Thymus (tissue), 11 donors: ENCODE measurements at regions not wholly inside any gene's neighbourhood (a gene's known extent, or its start where the extent isn't known, plus 50 kb on each side); places are given as distances from the start of the nearest gene placed in this dataset.

Experiments used
- DNase-seq, 9 donors: peaks; one replicate each; pipeline ENCODE4 v3.0.0-alpha.2; 2013; ENCODE audit warnings: low spot score in 9 of 9, low read depth in 6 of 9, missing footprints in 1 of 9
- H3K27ac ChIP-seq, 2 donors: one replicate each; pipeline ENCODE4 v1.5.1; 2013; ENCODE audit warnings: control low read depth in 1 of 2, low read depth in 1 of 2, low read length in 1 of 2, mild to moderate bottlenecking in 1 of 2, moderate library complexity in 1 of 2
- H3K27me3 ChIP-seq, 2 donors: one replicate each; pipeline ENCODE4 v1.5.1; 2013; ENCODE audit warnings: low read length in 1 of 2; ENCODE audit not compliant: control insufficient read depth in 2 of 2, insufficient read depth in 1 of 2
- H3K36me3 ChIP-seq, 2 donors: one replicate each; pipeline ENCODE4 v1.5.1; 2013; ENCODE audit warnings: low read length in 1 of 2, mild to moderate bottlenecking in 1 of 2, moderate library complexity in 1 of 2; ENCODE audit not compliant: control insufficient read depth in 2 of 2, insufficient read depth in 2 of 2
- H3K4me1 ChIP-seq, 2 donors: one replicate each; pipeline ENCODE4 v1.5.1; 2013; ENCODE audit warnings: low read length in 2 of 2; ENCODE audit not compliant: control insufficient read depth in 2 of 2, insufficient read depth in 2 of 2
- H3K4me3 ChIP-seq, 2 donors: one replicate each; pipeline ENCODE4 v1.5.1; 2013; ENCODE audit warnings: low read length in 2 of 2, control low read depth in 1 of 2, mild to moderate bottlenecking in 1 of 2
- H3K9me3 ChIP-seq, 2 donors: one replicate each; pipeline ENCODE4 v1.5.1; 2013; ENCODE audit warnings: low read length in 1 of 2, mild to moderate bottlenecking in 1 of 2; ENCODE audit not compliant: control insufficient read depth in 2 of 2, insufficient read depth in 1 of 2
- WGBS: extraction: QIAGEN DNeasy Blood & Tissue Kit; methylation state at CpG from one replicate; pipeline ENCODE4 v1.1.7; 2013; 5-methylcytosine and 5-hydroxymethylcytosine counted together
- donor health status: healthy.

- Histone ChIP-seq H3K4me3 (no peak overlapping the region), H3K27ac (no peak overlapping the region), H3K27me3 (no peaks in the 10 kb centered on the region), H3K9me3 (no peaks in the 10 kb centered on the region), H3K4me1 (no peaks in the 10 kb centered on the region), H3K36me3 (no peaks in the 10 kb centered on the region)
- DNase-seq, result no peak
- 94% methylated on average over 1 of the region's 1 CpG for WGBS
Measured at GRCh38 chr11:81477277-81477676, 1256.4 kb downstream of the FAM181B start.

GRCh38 chr11:81476345-81476744 lies 1257.3 kb downstream of the FAM181B start:
- WGBS, result 92% methylated on average over 2 of the region's 2 CpGs
- Histone ChIP-seq H3K27me3 (no peaks in the 10 kb centered on the region), H3K36me3 (no peaks in the 10 kb centered on the region), H3K4me1 (no peaks in the 10 kb centered on the region), H3K27ac (no peak overlapping the region), H3K4me3 (no peak overlapping the region), H3K9me3 (no peaks in the 10 kb centered on the region)
- no peak for DNase-seq

- 72% methylated on average over 2 of the region's 2 CpGs for WGBS
- no peak for DNase-seq
- Histone ChIP-seq H3K36me3 (no peaks in the 10 kb centered on the region), H3K4me3 (no peak overlapping the region), H3K9me3 (no peaks in the 10 kb centered on the region), H3K4me1 (no peaks in the 10 kb centered on the region), H3K27me3 (no peaks in the 10 kb centered on the region), H3K27ac (no peak overlapping the region)
Measured at GRCh38 chr11:81472646-81473045, 1261.0 kb downstream of the FAM181B start.

GRCh38 chr11:81470446-81470845 lies 1263.2 kb downstream of the FAM181B start:
- Histone ChIP-seq H3K27ac (no peak overlapping the region), H3K4me3 (no peak overlapping the region), H3K27me3 (no peaks in the 10 kb centered on the region), H3K4me1 (no peaks in the 10 kb centered on the region), H3K36me3 (no peaks in the 10 kb centered on the region), H3K9me3 (no peaks in the 10 kb centered on the region)
- WGBS, result 93% methylated on average over 3 of the region's 3 CpGs
- DNase-seq, result no peak

- no peak overlapping the region for H3K27ac ChIP-seq
- no peaks in the 10 kb centered on the region for H3K36me3 ChIP-seq
- H3K4me3 ChIP-seq, result no peak overlapping the region
- no peaks in the 10 kb centered on the region for H3K27me3 ChIP-seq
- WGBS, result 93% methylated on average over 2 of the region's 2 CpGs
- DNase-seq, result no peak
- H3K9me3 ChIP-seq, result peaks cover 0 to 4% of the 10 kb centered on the region in 2 donors
- H3K4me1 ChIP-seq, result no peaks in the 10 kb centered on the region
Measured at GRCh38 chr11:81459766-81460306, 1273.8 kb downstream of the FAM181B start.

- 93% methylated on average over 5 of the region's 5 CpGs for WGBS
- H3K36me3 ChIP-seq, result no peaks in the 10 kb centered on the region
- H3K27me3 ChIP-seq, result no peaks in the 10 kb centered on the region
- no peaks in the 10 kb centered on the region for H3K9me3 ChIP-seq
- DNase-seq, result no peak
- H3K4me1 ChIP-seq, result no peaks in the 10 kb centered on the region
- no peak overlapping the region for H3K4me3 ChIP-seq
- H3K27ac ChIP-seq, result no peak overlapping the region
Measured at GRCh38 chr11:81449588-81450156, 1284.0 kb downstream of the FAM181B start.

GRCh38 chr11:81444297-81444696 lies 1289.4 kb downstream of the FAM181B start:
- no peak for DNase-seq
- Histone ChIP-seq H3K4me1 (no peaks in the 10 kb centered on the region), H3K4me3 (no peak overlapping the region), H3K27me3 (no peaks in the 10 kb centered on the region), H3K36me3 (no peaks in the 10 kb centered on the region), H3K27ac (no peak overlapping the region), H3K9me3 (no peaks in the 10 kb centered on the region)
- whole genome bisulfite sequencing, result 71% methylated on average over 1 of the region's 1 CpG

- no peak for DNase-seq
- Histone ChIP-seq H3K27ac (no peak overlapping the region), H3K4me3 (no peak overlapping the region), H3K27me3 (no peaks in the 10 kb centered on the region), H3K36me3 (no peaks in the 10 kb centered on the region), H3K9me3 (no peaks in the 10 kb centered on the region), H3K4me1 (no peaks in the 10 kb centered on the region)
- WGBS, result 93% methylated on average over 1 of the region's 1 CpG
Measured at GRCh38 chr11:81432333-81432732, 1301.3 kb downstream of the FAM181B start.

GRCh38 chr11:81424822-81425221 lies 1308.8 kb downstream of the FAM181B start:
- no peaks in the 10 kb centered on the region for H3K9me3 ChIP-seq
- H3K27ac ChIP-seq, result no peak overlapping the region
- no peaks in the 10 kb centered on the region for H3K36me3 ChIP-seq
- H3K27me3 ChIP-seq, result no peaks in the 10 kb centered on the region
- no peaks in the 10 kb centered on the region for H3K4me1 ChIP-seq
- H3K4me3 ChIP-seq, result no peak overlapping the region
- 96% methylated on average over 2 of the region's 2 CpGs for WGBS
- DNase-seq, result no peak
